ENCODE measurements at regions not wholly inside any gene's neighbourhood (a gene's known extent, or its start where the extent isn't known, plus 50 kb on each side); places are given as distances from the start of the nearest gene placed in this dataset.

GRCh38 chr3:166860217-166860616, 519.9 kb downstream of the ZBBX start:
- TF ChIP-seq EZH2 (IDR thresholded peaks at IDR 0.05; ENCODE audit: borderline replicate concordance, low read length) (no peak), CTCF (conservative IDR thresholded peaks at IDR 0.05 in 1 of 2, IDR thresholded peaks at IDR 0.05 in 1 of 2; ENCODE audit: extremely low read depth in 1 of 2, insufficient read depth in 1 of 2, low read depth in 1 of 2, low read length in 2 of 2) (no peak)

All from mammary epithelial cell (primary cell).